H9 (cell line): ENCODE measurements at regions not wholly inside any gene's neighbourhood (a gene's known extent, or its start where the extent isn't known, plus 50 kb on each side); places are given as distances from the start of the nearest gene placed in this dataset.

Experiments used
- DNase-seq: peaks from one replicate; pipeline ENCODE4 v3.0.0-alpha.2; 2017
- H2AFZ ChIP-seq: one replicate; pipeline ENCODE4 v1.6.1; 2013; ENCODE audit warnings: mild to moderate bottlenecking, low read length, control low read depth, moderate library complexity
- H2AK5ac ChIP-seq: 2 replicates; pipeline ENCODE4 v1.6.1; 2013; ENCODE audit warnings: low read length, control low read depth, mixed read lengths; ENCODE audit not compliant: insufficient read length
- H2BK120ac ChIP-seq: one replicate; pipeline ENCODE4 v1.6.1; 2013; ENCODE audit warnings: low read depth, mild to moderate bottlenecking, low read length, control low read depth, inconsistent platforms; ENCODE audit not compliant: poor library complexity, severe bottlenecking
- H2BK12ac ChIP-seq: 2 replicates; pipeline ENCODE4 v1.6.1; 2013; ENCODE audit warnings: low read length, control low read depth, mixed read lengths, low read depth; ENCODE audit not compliant: insufficient read length
- H2BK15ac ChIP-seq: 2 replicates; pipeline ENCODE4 v1.6.1; 2013; ENCODE audit warnings: low read depth, low read length, control low read depth
- H2BK20ac ChIP-seq: one replicate; pipeline ENCODE4 v1.6.1; 2013; ENCODE audit warnings: low read depth, mild to moderate bottlenecking, low read length, control low read depth, inconsistent platforms; ENCODE audit not compliant: poor library complexity, severe bottlenecking
- H2BK5ac ChIP-seq: 2 replicates; pipeline ENCODE4 v1.6.1; 2013; ENCODE audit warnings: low read length, control low read depth, mixed read lengths; ENCODE audit not compliant: insufficient read length
- H3K14ac ChIP-seq: 2 replicates; pipeline ENCODE4 v1.6.1; 2013; ENCODE audit warnings: low read length, control low read depth; ENCODE audit not compliant: insufficient read depth
- H3K18ac ChIP-seq: 2 replicates; pipeline ENCODE4 v1.6.1; 2013; ENCODE audit warnings: low read depth, mild to moderate bottlenecking, mixed read lengths, low read length, control low read depth; ENCODE audit not compliant: insufficient read length
- H3K23ac ChIP-seq: 2 replicates; pipeline ENCODE4 v1.6.1; 2013; ENCODE audit warnings: low read length, control low read depth, mixed read lengths, low read depth; ENCODE audit not compliant: insufficient read length
- H3K23me2 ChIP-seq: 2 replicates; pipeline ENCODE4 v1.6.1; 2013; ENCODE audit warnings: low read depth, mild to moderate bottlenecking, mixed read lengths, low read length, control low read depth; ENCODE audit not compliant: insufficient read length, poor library complexity, severe bottlenecking
- H3K27ac ChIP-seq: 2 replicates; pipeline ENCODE4 v1.5.1; 2013; ENCODE audit warnings: low read length, control low read depth, mixed read lengths, low read depth; ENCODE audit not compliant: insufficient read length
- H3K27me3 ChIP-seq: 2 replicates; pipeline ENCODE4 v1.6.1; 2013; ENCODE audit warnings: low read length, control low read depth, inconsistent platforms; ENCODE audit not compliant: insufficient read depth
- H3K4ac ChIP-seq: 2 replicates; pipeline ENCODE4 v1.6.1; 2013; ENCODE audit warnings: low read depth, mild to moderate bottlenecking, control low read depth, inconsistent platforms, low read length, moderate library complexity
- H3K4me1 ChIP-seq: 2 replicates; pipeline ENCODE4 v1.6.1; 2013; ENCODE audit warnings: low read length, control low read depth, inconsistent platforms; ENCODE audit not compliant: insufficient read depth
- H3K4me2 ChIP-seq: 2 replicates; pipeline ENCODE4 v1.6.1; 2013; ENCODE audit warnings: low read length, control low read depth, mixed read lengths; ENCODE audit not compliant: insufficient read length, insufficient read depth
- H3K56ac ChIP-seq: 2 replicates; pipeline ENCODE4 v1.6.1; 2013; ENCODE audit warnings: low read depth, mild to moderate bottlenecking, mixed read lengths, low read length, control low read depth; ENCODE audit not compliant: insufficient read length
- H3K79me1 ChIP-seq: 2 replicates; pipeline ENCODE4 v1.6.1; 2013; ENCODE audit warnings: low read depth, mild to moderate bottlenecking, moderate library complexity, low read length, control low read depth, inconsistent platforms; ENCODE audit not compliant: insufficient read depth, poor library complexity, severe bottlenecking
- H3K79me2 ChIP-seq: 2 replicates; pipeline ENCODE4 v1.6.1; 2013; ENCODE audit warnings: low read length, control low read depth, inconsistent platforms; ENCODE audit not compliant: insufficient read depth
- H3K9ac ChIP-seq: 2 replicates; pipeline ENCODE4 v1.6.1; 2013; ENCODE audit warnings: low read length, control low read depth, mixed read lengths; ENCODE audit not compliant: insufficient read length; ENCODE audit errors: extremely low read depth
- H3K9me3 ChIP-seq: one replicate; pipeline ENCODE4 v1.6.1; 2013; ENCODE audit warnings: low read depth, low read length, inconsistent platforms; ENCODE audit not compliant: control insufficient read depth
- H3T11ph ChIP-seq: one replicate; pipeline ENCODE4 v1.6.1; 2013; ENCODE audit warnings: mild to moderate bottlenecking, low read length, control low read depth, inconsistent platforms
- H4K20me1 ChIP-seq: one replicate; pipeline ENCODE4 v1.6.1; 2013; ENCODE audit not compliant: control insufficient read depth, insufficient read length, insufficient read depth
- H4K5ac ChIP-seq: 2 replicates; pipeline ENCODE4 v1.6.1; 2013; ENCODE audit warnings: low read depth, mild to moderate bottlenecking, mixed read lengths, low read length, control low read depth; ENCODE audit not compliant: insufficient read length
- H4K8ac ChIP-seq: replicated peaks from 2 replicates; pipeline ENCODE4 v1.6.1; 2013; ENCODE audit warnings: low read length, control low read depth, mixed read lengths, low read depth; ENCODE audit not compliant: insufficient read length
- H4K91ac ChIP-seq: 2 replicates; pipeline ENCODE4 v1.6.1; 2013; ENCODE audit warnings: low read depth, mild to moderate bottlenecking, moderate library complexity, mixed read lengths, low read length, control low read depth; ENCODE audit not compliant: insufficient read length
- H3K27ac Mint-ChIP-seq, 3 experiments: 2 replicates in 2 of 3; 3 replicates in 1 of 3; pipeline ENCODE4 v1.8.0; 2020 to 2021; ENCODE audit warnings: mixed read lengths in 3 of 3, mild to moderate bottlenecking in 1 of 3, moderate library complexity in 1 of 3
- H3K27me3 Mint-ChIP-seq: 2 replicates; pipeline ENCODE4 v1.8.0; 2021; ENCODE audit warnings: low read depth, mild to moderate bottlenecking, moderate library complexity, mixed read lengths
- H3K36me3 Mint-ChIP-seq, 3 experiments: 2 replicates in 2 of 3; 3 replicates in 1 of 3; pipeline ENCODE4 v1.8.0; 2020 to 2021; ENCODE audit warnings: low read depth in 3 of 3, mixed read lengths in 3 of 3; ENCODE audit not compliant: insufficient read depth in 1 of 3
- H3K4me1 Mint-ChIP-seq, 2 experiments: 2 replicates each; pipeline ENCODE4 v1.8.0; 2020; ENCODE audit warnings: mixed read lengths in 2 of 2
- H3K4me3 Mint-ChIP-seq, 2 experiments: 2 replicates in 1 of 2; 3 replicates in 1 of 2; pipeline ENCODE4 v1.8.0; 2020 to 2021; ENCODE audit warnings: mild to moderate bottlenecking in 2 of 2, mixed read lengths in 2 of 2, moderate library complexity in 1 of 2
- H3K9me3 Mint-ChIP-seq, 2 experiments: 2 replicates in 1 of 2; 3 replicates in 1 of 2; pipeline ENCODE4 v1.8.0; 2020; ENCODE audit warnings: mild to moderate bottlenecking in 2 of 2, mixed read lengths in 2 of 2, moderate library complexity in 1 of 2
- CTCF ChIP-seq: fragments of 200-600 bp; sonication (generic); conservative IDR thresholded peaks from 3 replicates; pipeline ENCODE4 v1.8.0; 2021; ENCODE audit warnings: antibody characterized with exemption, mild to moderate bottlenecking
- WGBS: extraction: QIAGEN DNeasy Blood & Tissue Kit; methylation state at CpG from one replicate; pipeline ENCODE4 v1.1.7; 2013; ENCODE audit warnings: missing lambda C conversion rate, low lambda C conversion rate, mixed read lengths; ENCODE audit not compliant: insufficient read length; ENCODE audit errors: extremely low coverage; 5-methylcytosine and 5-hydroxymethylcytosine counted together

- Histone ChIP-seq H3K4ac (no peak overlapping the region), H3K27me3 (no peaks in the 10 kb centered on the region; the same call in 1 of the 2 replicates), H3K9me3 (no peaks in the 10 kb centered on the region), H3K27ac (no peak overlapping the region), H2AFZ (no peak overlapping the region), H2AK5ac (no peak overlapping the region), H2BK120ac (no peak overlapping the region), H3K18ac (no peak overlapping the region), H2BK20ac (no peak overlapping the region), H4K5ac (no peak overlapping the region), H3K4me1 (no peaks in the 10 kb centered on the region), H2BK5ac (no peak overlapping the region), H2BK15ac (no peak overlapping the region), H3K9ac (no peak overlapping the region), H3K4me2 (no peak overlapping the region), H3K23ac (no peak overlapping the region), H4K8ac (no peak overlapping the region), H3K56ac (no peak overlapping the region), H3K79me1 (no peaks in the 10 kb centered on the region), H4K91ac (no peak overlapping the region), H3K79me2 (0 out of 2 replicates have a peak, but pooled peaks cover 2% of the 10 kb centered on the region), H2BK12ac (no peak overlapping the region), H3T11ph (no peak overlapping the region), H3K23me2 (no peaks in the 10 kb centered on the region), H4K20me1 (no peaks in the 10 kb centered on the region), H3K14ac (no peak overlapping the region)
- no CpG with 5 or more reads among the region's 2 CpGs for WGBS
- no peaks in the 10 kb centered on the region for H3K36me3 Mint-ChIP-seq
- no peak for TF ChIP-seq CTCF
- no peak for DNase-seq
- peaks cover 13% of the 10 kb centered on the region in 2 experiments for H3K4me1 Mint-ChIP-seq
- H3K27me3 Mint-ChIP-seq: peaks cover 57% of the 10 kb centered on the region
- no peaks in the 10 kb centered on the region for H3K9me3 Mint-ChIP-seq
- no peak overlapping the region for H3K4me3 Mint-ChIP-seq
- no peak overlapping the region for H3K27ac Mint-ChIP-seq
Observed at GRCh38 chr11:119532551-119532950, 109.6 kb upstream of the THY1 start.
